Lower leg skin (tissue), 3 donors: ENCODE measurements at regions not wholly inside any gene's neighbourhood (a gene's known extent, or its start where the extent isn't known, plus 50 kb on each side); places are given as distances from the start of the nearest gene placed in this dataset.

Experiments
- CTCF ChIP-seq, 3 donors: fragments of 450-650 bp; IDR thresholded peaks; one replicate each; pipeline ENCODE4 v1.5.1; 2016; ENCODE audit warnings: antibody characterized with exemption in 3 of 3, mild to moderate bottlenecking in 3 of 3, moderate library complexity in 2 of 3
- POLR2A ChIP-seq, 2 donors: fragments of 450-650 bp; IDR thresholded peaks; one replicate each; pipeline ENCODE4 v1.6.1; 2016 to 2017; ENCODE audit warnings: antibody characterized with exemption in 2 of 2, mild to moderate bottlenecking in 1 of 2, moderate library complexity in 1 of 2

- no peak for TF ChIP-seq CTCF (IDR thresholded peaks at IDR 0.05)
- no peak for TF ChIP-seq POLR2A (IDR thresholded peaks at IDR 0.05)
Measured at GRCh38 chr13:56351041-56351440, 789.7 kb upstream of the PRR20A start.
